HCT116 (cell line): ENCODE measurements at regions not wholly inside any gene's neighbourhood (a gene's known extent, or its start where the extent isn't known, plus 50 kb on each side); places are given as distances from the start of the nearest gene placed in this dataset.

ENCODE experiments used
- ATAC-seq: fragments of 200-7000 bp; cut with Tn5 transposase; 2 replicates; pipeline ENCODE4 v1.9.1; 2020; ENCODE audit warnings: mild to moderate bottlenecking, moderate library complexity
- BruUV-seq: library from RNA; stranded (reverse); fragments of 400-500 nt; replicated peaks from 2 replicates; lab custom pipeline; 2021; lab: Mats Ljungman, UMichigan
- CTCF ChIA-PET: fragments of 300-600 bp; sonication (Branson Sonifier 250); formaldehyde crosslinking; loops from one replicate; lab custom pipeline; 2021; ENCODE audit warnings: antibody characterized with exemption; lab: Charles Lee
- POLR2A ChIA-PET: fragments of 300-600, 350-600 bp; sonication (Branson Sonifier 250); formaldehyde crosslinking; loops from one replicate; lab custom pipeline; 2021; ENCODE audit warnings: antibody characterized with exemption; lab: Charles Lee
- RAD21 ChIA-PET, 2 experiments: fragments of 300-600 bp; sonication (Branson Sonifier 250); formaldehyde crosslinking; loops; one replicate each; lab custom pipeline; 2023; ENCODE audit warnings: low total read pairs in 2 of 2; ENCODE audit not compliant: uncharacterized antibody in 2 of 2, unreplicated experiment in 2 of 2, low non-redundant PET in 1 of 2; lab: Charles Lee
- DNase-seq: peaks from one replicate; pipeline ENCODE4 v3.0.0-alpha.2; 2010; ENCODE audit warnings: low read depth, low spot score
- H2AFZ ChIP-seq: fragments of 200-600 bp; shearing (Covaris generic), sonication (generic); 2 replicates; pipeline ENCODE4 v1.6.1; 2017; ENCODE audit warnings: low read depth, mixed run types, mixed read lengths, antibody characterized with exemption, low read length; ENCODE audit not compliant: poor library complexity, severe bottlenecking
- H3K27ac ChIP-seq: 2 replicates; pipeline ENCODE4 v1.5.1; 2012; ENCODE audit warnings: low read depth, low read length
- H3K27me3 ChIP-seq: fragments of 200-600 bp; sonication (generic); 2 replicates; pipeline ENCODE4 v1.6.1; 2016; ENCODE audit warnings: mixed run types, low read length, mixed read lengths; ENCODE audit not compliant: insufficient read depth
- H3K36me3 ChIP-seq, 2 experiments: fragments of 200-500 bp in 1 of 2; fragments of 200-600 bp in 1 of 2; sonication (Bioruptor generic) in 1 of 2; sonication (generic) in 1 of 2; 2 replicates each; pipeline versions ENCODE4 v1.5.1 to v1.6.1; 2014 to 2016; ENCODE audit warnings: low read length in 2 of 2, inconsistent platforms in 1 of 2, mixed read lengths in 1 of 2, mixed run types in 1 of 2; ENCODE audit not compliant: insufficient read depth in 2 of 2, control insufficient read depth in 1 of 2
- H3K4me1 ChIP-seq, 2 experiments: fragments of 200-600 bp in 1 of 2; sonication (generic) in 1 of 2; 2 replicates each; pipeline versions ENCODE4 v1.5.1 to v1.6.1; 2012 to 2017; ENCODE audit warnings: low read length in 2 of 2, inconsistent platforms in 1 of 2, mild to moderate bottlenecking in 1 of 2, mixed read lengths in 1 of 2, mixed run types in 1 of 2, moderate library complexity in 1 of 2; ENCODE audit not compliant: insufficient read depth in 2 of 2, control insufficient read depth in 1 of 2
- H3K4me2 ChIP-seq: fragments of 200-600 bp; sonication (generic); 2 replicates; pipeline ENCODE4 v1.6.1; 2017; ENCODE audit warnings: mixed run types, low read length, mixed read lengths
- H3K4me3 ChIP-seq, 2 experiments: fragments of 200-600 bp in 1 of 2; sonication (generic) in 1 of 2; replicated peaks in 1 of 2; 2 replicates each; pipeline ENCODE4 v1.5.1; 2011 to 2016; ENCODE audit warnings: low read length in 2 of 2, control low read depth in 1 of 2, low read depth in 1 of 2, mild to moderate bottlenecking in 1 of 2, mixed read lengths in 1 of 2, mixed run types in 1 of 2
- H3K79me2 ChIP-seq: fragments of 200-600 bp; sonication (generic); 2 replicates; pipeline ENCODE4 v1.6.1; 2017; ENCODE audit warnings: mild to moderate bottlenecking, mixed run types, low read length, moderate library complexity, mixed read lengths; ENCODE audit not compliant: insufficient read depth
- H3K9ac ChIP-seq: fragments of 200-600 bp; sonication (generic); 2 replicates; pipeline ENCODE4 v1.6.1; 2016; ENCODE audit warnings: low read length, mixed read lengths
- H3K9me2 ChIP-seq: fragments of 200-600 bp; sonication (generic), shearing (Covaris generic); 2 replicates; pipeline ENCODE4 v1.6.1; 2017; ENCODE audit warnings: mixed run types, mild to moderate bottlenecking, moderate library complexity; ENCODE audit not compliant: insufficient read depth
- H3K9me3 ChIP-seq, 2 experiments: fragments of 200-500 bp in 1 of 2; fragments of 200-600 bp in 1 of 2; sonication (Bioruptor generic) in 1 of 2; sonication (generic) in 1 of 2; 2 replicates each; pipeline ENCODE4 v1.6.1; 2014 to 2017; ENCODE audit warnings: low read length in 2 of 2, mixed read lengths in 2 of 2, inconsistent platforms in 1 of 2, low read depth in 1 of 2, mild to moderate bottlenecking in 1 of 2, mixed run types in 1 of 2, moderate library complexity in 1 of 2; ENCODE audit not compliant: control insufficient read depth in 1 of 2, insufficient read depth in 1 of 2
- H4K20me1 ChIP-seq: fragments of 200-600 bp; sonication (generic), shearing (Covaris generic); 2 replicates; pipeline ENCODE4 v1.6.1; 2017; ENCODE audit warnings: mixed run types, mild to moderate bottlenecking, moderate library complexity; ENCODE audit not compliant: insufficient read depth
- CBX3 ChIP-seq: IDR thresholded peaks from 2 replicates; pipeline ENCODE4 v1.6.1; 2012; ENCODE audit warnings: low read depth
- EGR1 ChIP-seq: IDR thresholded peaks from 2 replicates; pipeline ENCODE4 v1.6.1; 2012; ENCODE audit warnings: low read depth
- EZH2 ChIP-seq: fragments of 200-600 bp; sonication (generic); IDR thresholded peaks from 2 replicates; pipeline ENCODE4 v1.6.1; 2017; ENCODE audit warnings: antibody characterized with exemption, mixed run types
- EZH2phosphoT487 ChIP-seq: fragments of 200-600 bp; IDR thresholded peaks from 2 replicates; pipeline ENCODE4 v1.6.1; 2018; ENCODE audit warnings: antibody characterized with exemption, borderline replicate concordance
- FOSL1 ChIP-seq: IDR thresholded peaks from 2 replicates; pipeline ENCODE4 v1.6.1; 2012; ENCODE audit warnings: low read depth
- POLR2A ChIP-seq: IDR thresholded peaks from 2 replicates; pipeline ENCODE4 v1.7.0; 2011; ENCODE audit warnings: borderline replicate concordance; ENCODE audit not compliant: insufficient read depth, insufficient read length; ENCODE audit errors: extremely low read depth
- RAD21 ChIP-seq: IDR thresholded peaks from 2 replicates; pipeline ENCODE4 v1.6.1; 2012; ENCODE audit warnings: low read depth, mild to moderate bottlenecking
- REST ChIP-seq: IDR thresholded peaks from 2 replicates; pipeline ENCODE4 v1.6.1; 2012; ENCODE audit warnings: low read depth
- SIN3A ChIP-seq: IDR thresholded peaks from 2 replicates; pipeline ENCODE4 v1.6.1; 2012; ENCODE audit warnings: low read depth
- SRF ChIP-seq: IDR thresholded peaks from 2 replicates; pipeline ENCODE4 v1.6.1; 2012; ENCODE audit warnings: low read depth
- TCF7L2 ChIP-seq: IDR thresholded peaks from 2 replicates; pipeline ENCODE4 v1.7.0; 2011; ENCODE audit warnings: borderline replicate concordance, inconsistent platforms; ENCODE audit not compliant: insufficient read depth, insufficient read length; ENCODE audit errors: extremely low read depth
- ZFX ChIP-seq: fragments of 450-650 bp; IDR thresholded peaks from 2 replicates; pipeline ENCODE4 v1.6.1; 2017
- ZNF274 ChIP-seq: fragments of 200-500 bp; sonication (Bioruptor generic); IDR thresholded peaks from 2 replicates; pipeline ENCODE4 v1.6.1; 2014; ENCODE audit warnings: mild to moderate bottlenecking, low read depth, low read length, inconsistent platforms
- intact Hi-C: fragments of 100-400 bp; cut with micrococcal nuclease; formaldehyde crosslinking; loops from 2 replicates; pipeline ENCODE4 v1.10.0; 2022
- TF ChIP-seq, protein P1 (sequence below): IDR thresholded peaks from 2 replicates; pipeline ENCODE4 v1.6.1; 2012

- no peaks in the 10 kb centered on the region for H3K9me2 ChIP-seq
- DNase-seq = no peak
- intact Hi-C loops = no loop called here
- H3K79me2 ChIP-seq = no peaks in the 10 kb centered on the region
- no peak overlapping the region for H3K27ac ChIP-seq
- ChIA-PET POLR2A (no interaction called here), CTCF (no interaction called here), RAD21 (no interaction called here)
- H3K27me3 ChIP-seq = no peaks in the 10 kb centered on the region
- no peaks in the 10 kb centered on the region for H4K20me1 ChIP-seq
- no peak overlapping the region for H3K4me3 ChIP-seq
- TF ChIP-seq RAD21 = no peak
- no peak for TF ChIP-seq FOSL1
- no peak for TF ChIP-seq REST
- no peak for TF ChIP-seq EGR1
- no peak for TF ChIP-seq ZNF274
- H3K4me1 ChIP-seq = no peaks in the 10 kb centered on the region
- no TSS peak for BruUV-seq
- H3K9me3 ChIP-seq = no peaks in the 10 kb centered on the region
- no peak overlapping the region for H3K4me2 ChIP-seq
- no peak overlapping the region for H3K9ac ChIP-seq
- no peaks in the 10 kb centered on the region for H3K36me3 ChIP-seq
- ATAC-seq = no peak
- H2AFZ ChIP-seq = no peak overlapping the region
Observed at GRCh38 chr2:81481994-81482368, 1177.4 kb upstream of the LRRTM1 start.

DNA sequence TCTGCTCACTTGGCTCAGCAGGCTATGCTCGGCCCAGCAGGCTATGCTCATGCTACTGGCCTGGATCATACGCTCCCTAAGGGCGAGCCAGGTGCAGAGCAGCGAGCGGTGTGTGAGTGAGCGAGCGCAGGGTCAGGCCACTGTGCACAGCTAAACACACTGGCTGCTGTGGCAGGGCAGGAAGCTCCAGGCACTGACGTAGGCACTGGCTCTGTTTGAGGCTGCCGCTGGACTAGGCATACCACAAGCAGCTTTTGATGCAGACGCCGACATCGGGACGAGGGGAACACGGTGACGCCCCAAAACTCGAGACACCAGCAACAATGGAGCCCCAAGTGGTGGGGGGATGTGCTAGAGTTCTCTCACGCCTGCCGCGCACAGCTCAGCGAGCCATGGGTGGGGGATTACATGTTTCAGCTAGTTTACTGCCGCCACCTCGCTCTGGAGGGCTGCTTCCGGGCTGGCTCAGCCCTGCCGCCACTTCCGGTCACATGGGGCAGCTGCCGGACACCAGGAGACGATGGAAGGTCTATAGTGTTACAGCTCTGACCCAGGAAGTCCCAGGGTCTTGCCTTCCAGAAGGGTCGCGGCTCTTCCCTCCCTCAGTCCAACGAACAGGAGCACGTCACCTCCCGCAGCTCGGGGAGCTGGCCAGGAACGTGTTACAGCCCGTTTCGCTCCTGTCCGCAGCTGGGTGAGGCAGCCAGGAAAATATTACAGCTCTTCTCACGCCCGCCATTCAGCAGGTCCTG lies 1176.9 kb upstream of the LRRTM1 start:
- Histone ChIP-seq H3K79me2 (no peaks in the 10 kb centered on the region), H3K4me1 (no peaks in the 10 kb centered on the region), H3K36me3 (no peaks in the 10 kb centered on the region), H2AFZ (no peak overlapping the region), H3K4me3 (no peak overlapping the region), H3K27ac (no peak overlapping the region), H3K4me2 (no peak overlapping the region), H3K9me3 (no peaks in the 10 kb centered on the region), H3K27me3 (no peaks in the 10 kb centered on the region), H4K20me1 (no peaks in the 10 kb centered on the region), H3K9ac (no peak overlapping the region), H3K9me2 (no peaks in the 10 kb centered on the region)
- RAD21 ChIA-PET = no interaction called here
- intact Hi-C loops = no loop called here
- no TSS peak for BruUV-seq
- POLR2A ChIA-PET = no interaction called here
- CTCF ChIA-PET = no interaction called here
- ATAC-seq = no peak
- no peak for DNase-seq
- TF ChIP-seq ZFX (no peak), SIN3A (no peak), EZH2 (no peak), SRF (no peak), CBX3 (no peak), REST (no peak), POLR2A (no peak), EGR1 (no peak), RAD21 (no peak), TCF7L2 (no peak), EZH2phosphoT487 (no peak)
- TF ChIP-seq, protein P1, sequence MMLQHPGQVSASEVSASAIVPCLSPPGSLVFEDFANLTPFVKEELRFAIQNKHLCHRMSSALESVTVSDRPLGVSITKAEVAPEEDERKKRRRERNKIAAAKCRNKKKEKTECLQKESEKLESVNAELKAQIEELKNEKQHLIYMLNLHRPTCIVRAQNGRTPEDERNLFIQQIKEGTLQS = no peak
